ENCODE measurements at regions not wholly inside any gene's neighbourhood (a gene's known extent, or its start where the extent isn't known, plus 50 kb on each side); places are given as distances from the start of the nearest gene placed in this dataset.
"Not testable (repeated sequence)": the region's sequence is repeated elsewhere in the genome, so short reads cannot be mapped to it uniquely, and the experiment has no call there.

DNA sequence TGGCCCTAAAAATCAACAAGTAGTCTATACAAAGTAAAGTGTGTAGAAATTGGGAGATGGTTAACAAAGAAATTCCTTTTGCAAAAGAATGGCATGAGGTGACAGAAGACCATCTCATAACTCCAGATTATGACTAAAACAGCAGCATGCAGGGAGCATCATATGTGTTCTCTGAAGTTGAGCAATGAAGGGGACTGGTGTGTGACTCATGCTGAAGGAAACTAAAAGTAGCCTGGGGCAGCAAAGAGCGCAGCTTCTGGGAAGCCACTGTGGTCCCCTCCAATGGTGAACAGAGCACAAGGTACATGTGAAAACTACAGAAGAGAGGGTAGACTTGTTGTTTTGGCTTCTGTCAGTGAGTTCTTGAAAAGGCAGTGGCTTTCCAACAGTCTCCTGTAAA, 133.4 kb downstream of the MACC1 start:
- no peaks in the 10 kb centered on the region for H3K36me3 Mint-ChIP-seq
- no peak for ATAC-seq
- DNase-seq, result no peak
- H3K27me3 Mint-ChIP-seq, result no peaks in the 10 kb centered on the region
- POLR2A ChIA-PET, result no interaction called here
- H3K4me3 Mint-ChIP-seq, result no peak overlapping the region
- peaks cover 0 to 3% (median 0%) of the 10 kb centered on the region in 9 donors for H3K9me3 Mint-ChIP-seq
- H3K4me1 Mint-ChIP-seq, result no peaks in the 10 kb centered on the region
- no peak overlapping the region for H3K27ac Mint-ChIP-seq

GRCh38 chr7:20079080-20079479, 138.1 kb downstream of the MACC1 start:
- POLR2A ChIA-PET, result no interaction called here
- Mint-ChIP-seq H3K4me3 (no peak overlapping the region), H3K27me3 (no peaks in the 10 kb centered on the region), H3K4me1 (no peaks in the 10 kb centered on the region), H3K36me3 (no peaks in the 10 kb centered on the region), H3K9me3 (peaks cover 0 to 3% (median 0%) of the 10 kb centered on the region in 9 donors), H3K27ac (no peak overlapping the region)
- DNase-seq (no peak), ATAC-seq (no peak)

DNA sequence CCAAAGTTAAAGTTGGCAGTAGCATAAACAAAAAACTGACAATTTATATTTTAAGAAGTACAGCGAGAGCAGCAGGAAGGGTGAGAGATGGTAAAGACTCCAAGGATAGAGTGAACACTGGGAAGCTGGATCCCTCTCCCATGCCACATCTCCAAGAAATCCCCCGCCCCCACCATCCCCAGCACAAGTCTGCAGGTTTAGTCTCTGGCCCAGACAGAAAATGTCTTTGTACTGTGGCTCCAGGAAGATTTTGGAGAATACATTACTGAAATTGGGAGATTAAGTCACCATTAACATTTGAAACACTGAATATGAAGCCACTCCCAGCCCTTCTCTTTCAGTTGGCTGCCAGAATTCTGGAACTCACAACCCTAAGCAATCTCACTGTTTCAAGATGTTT, 140.3 kb downstream of the MACC1 start:
- Mint-ChIP-seq H3K27me3 (no peaks in the 10 kb centered on the region), H3K27ac (no peak overlapping the region), H3K9me3 (peaks cover 0 to 6% (median 0%) of the 10 kb centered on the region in 9 donors), H3K4me3 (no peak overlapping the region), H3K36me3 (no peaks in the 10 kb centered on the region), H3K4me1 (no peaks in the 10 kb centered on the region)
- POLR2A ChIA-PET, result no interaction called here
- DNase-seq, result no peak
- ATAC-seq, result no peak

- Mint-ChIP-seq H3K9me3 (peaks cover 0 to 7% (median 0%) of the 10 kb centered on the region in 9 donors), H3K4me1 (no peaks in the 10 kb centered on the region), H3K4me3 (no peak overlapping the region), H3K27me3 (no peaks in the 10 kb centered on the region), H3K27ac (no peak overlapping the region), H3K36me3 (no peaks in the 10 kb centered on the region)
- DNase-seq, result no peak
- POLR2A ChIA-PET, result no interaction called here
- no peak for ATAC-seq
These were observed 141.0 kb downstream of the MACC1 start for GRCh38 chr7:20075992-20076820.

DNA sequence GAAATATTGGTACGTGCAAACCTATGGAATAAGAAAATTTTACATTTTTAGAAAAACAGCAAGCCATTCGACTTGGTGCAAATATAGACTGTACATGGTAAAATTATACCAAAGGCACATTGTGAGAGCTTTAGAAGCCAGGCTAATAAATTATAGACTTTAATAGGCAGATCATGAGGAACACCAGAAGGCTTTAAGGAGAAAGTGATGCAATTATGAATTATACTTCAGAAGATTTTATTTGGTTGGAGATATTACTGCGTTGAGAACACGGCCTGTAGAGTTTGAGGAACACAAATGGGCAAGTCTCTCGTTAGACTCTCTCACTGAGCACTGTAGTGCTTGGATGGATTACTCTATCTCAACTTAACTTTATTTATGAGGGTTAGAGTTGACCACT, 141.7 kb downstream of the MACC1 start:
- H3K27me3 Mint-ChIP-seq, result no peaks in the 10 kb centered on the region
- peaks cover 0 to 7% (median 0%) of the 10 kb centered on the region in 9 donors for H3K9me3 Mint-ChIP-seq
- POLR2A ChIA-PET, result no interaction called here

DNA sequence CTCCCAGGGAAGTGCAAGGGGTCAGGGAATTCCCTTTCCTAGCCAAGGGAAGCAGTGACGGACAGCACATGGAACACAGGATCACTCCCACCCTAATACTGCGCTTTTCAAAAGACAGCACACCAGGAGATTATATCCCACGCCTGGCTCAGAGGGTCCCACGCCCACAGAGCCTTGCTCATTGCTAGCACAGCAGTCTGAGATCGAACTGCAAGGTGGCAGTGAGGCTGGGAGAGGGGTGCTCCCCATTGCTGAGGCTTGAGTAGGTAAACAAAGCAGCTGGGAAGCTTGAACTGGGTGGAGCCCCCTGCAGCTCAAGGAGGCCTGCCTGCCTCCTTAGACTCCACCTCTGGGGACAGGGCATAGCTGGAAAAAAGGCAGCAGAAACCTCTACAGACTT, 149.2 kb downstream of the MACC1 start:
- H3K27me3 Mint-ChIP-seq, H3K4me1 Mint-ChIP-seq, H3K36me3 Mint-ChIP-seq, H3K27ac Mint-ChIP-seq, POLR2A ChIA-PET, DNase-seq, H3K9me3 Mint-ChIP-seq, ATAC-seq, H3K4me3 Mint-ChIP-seq: not testable (repeated sequence)

More for the DNA sequence above, 141.7 kb downstream of the MACC1 start:
- ATAC-seq, result no peak
- DNase-seq, result no peak
- H3K27ac Mint-ChIP-seq, result no peak overlapping the region
- H3K4me3 Mint-ChIP-seq, result no peak overlapping the region
- H3K4me1 Mint-ChIP-seq, result no peaks in the 10 kb centered on the region
- no peaks in the 10 kb centered on the region for H3K36me3 Mint-ChIP-seq

GRCh38 chr7:20064974-20065862, 152.0 kb downstream of the MACC1 start:
- peaks cover 0 to 16% (median 8%) of the 10 kb centered on the region in 9 donors for H3K9me3 Mint-ChIP-seq
- H3K36me3 Mint-ChIP-seq, result no peaks in the 10 kb centered on the region
- peaks cover 0 to 4% (median 0%) of the 10 kb centered on the region in 5 donors for H3K27me3 Mint-ChIP-seq
- H3K4me1 Mint-ChIP-seq, result peaks cover 2 to 9% (median 8%) of the 10 kb centered on the region in 4 donors
- H3K4me3 Mint-ChIP-seq, result peak overlapping the region in 2 of 10 donors; percentile 6 to 15
- POLR2A ChIA-PET, result no interaction called here
- peak overlapping the region in 1 of 10 donors; percentile 77 for H3K27ac Mint-ChIP-seq
- peak in 2 of 10 donors; percentile 0 to 10 for DNase-seq
- ATAC-seq, result peak in 1 of 2 donors; percentile 51

DNA sequence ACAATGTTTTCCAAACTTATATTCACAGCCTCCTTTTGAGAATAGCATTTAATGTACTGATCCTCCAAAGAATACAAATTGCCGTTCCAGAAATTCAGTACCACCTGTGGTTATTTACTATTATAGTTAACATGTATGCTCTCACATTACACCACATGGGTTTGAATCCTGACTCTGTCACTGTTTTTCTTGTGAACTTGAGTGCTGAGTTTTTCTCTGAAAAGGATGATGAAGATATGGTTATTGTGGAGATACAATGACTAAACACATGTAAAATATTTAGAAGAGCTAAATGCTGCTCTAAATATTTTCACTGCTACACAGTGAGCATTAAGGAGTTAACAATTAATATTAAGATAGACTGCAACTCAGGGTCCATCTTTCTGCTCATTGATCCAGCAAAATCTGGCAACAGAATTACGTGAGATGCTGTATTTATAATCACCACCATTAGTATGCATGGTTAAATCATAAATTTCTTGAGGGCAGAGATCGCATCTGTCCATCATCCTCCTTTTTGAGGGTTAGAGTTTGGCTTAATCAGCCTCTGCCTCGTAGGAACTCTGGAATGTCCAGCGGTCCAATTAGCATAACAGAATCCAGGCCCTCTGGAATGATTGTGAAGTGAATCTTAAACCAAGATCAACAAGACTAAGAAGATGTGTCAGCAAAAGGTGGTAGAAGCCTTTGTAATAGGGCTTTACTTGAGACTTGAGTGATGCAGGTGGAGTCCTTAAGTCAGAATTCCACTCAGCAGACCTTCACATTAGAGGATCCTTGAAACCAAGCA, 152.8 kb downstream of the MACC1 start:
- Mint-ChIP-seq H3K27me3 (peaks cover 0 to 4% (median 0%) of the 10 kb centered on the region in 5 donors), H3K36me3 (no peaks in the 10 kb centered on the region), H3K4me3 (no peak overlapping the region), H3K27ac (no peak overlapping the region), H3K4me1 (peaks cover 2 to 9% (median 8%) of the 10 kb centered on the region in 4 donors), H3K9me3 (peaks cover 0 to 16% (median 8%) of the 10 kb centered on the region in 9 donors)
- POLR2A ChIA-PET, result no interaction called here
- ATAC-seq (no peak), DNase-seq (no peak)

DNA sequence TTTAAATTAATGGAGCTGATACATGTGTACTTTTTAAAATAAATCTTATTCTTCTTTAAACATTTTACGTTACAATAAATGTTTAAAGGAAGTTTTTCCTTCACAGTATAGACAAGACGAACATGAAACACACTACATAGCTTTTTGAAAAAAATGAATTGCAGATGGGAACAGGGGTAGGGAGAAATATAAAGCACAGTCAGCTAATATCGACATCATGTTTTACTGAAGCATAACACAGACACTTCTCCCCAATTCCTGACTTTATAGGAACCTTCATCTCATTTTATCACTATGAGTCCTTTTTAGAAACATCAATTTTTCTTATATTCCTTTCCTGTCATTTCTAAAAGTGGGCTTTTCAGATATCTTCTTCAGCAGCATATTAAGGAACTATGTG, 153.5 kb downstream of the MACC1 start:
- DNase-seq (no peak), ATAC-seq (no peak)
- Mint-ChIP-seq H3K9me3 (peaks cover 0 to 16% (median 7%) of the 10 kb centered on the region in 9 donors), H3K4me1 (peaks cover 2 to 9% (median 8%) of the 10 kb centered on the region in 4 donors), H3K4me3 (no peak overlapping the region), H3K27ac (no peak overlapping the region), H3K36me3 (no peaks in the 10 kb centered on the region), H3K27me3 (peaks cover 0 to 2% (median 0%) of the 10 kb centered on the region in 5 donors)
- POLR2A ChIA-PET, result no interaction called here

- DNase-seq (no peak), ATAC-seq (no peak)
- H3K9me3 Mint-ChIP-seq, result peaks cover 0 to 16% (median 7%) of the 10 kb centered on the region in 9 donors
- peaks cover 0 to 2% (median 0%) of the 10 kb centered on the region in 5 donors for H3K27me3 Mint-ChIP-seq
- POLR2A ChIA-PET, result no interaction called here
- no peak overlapping the region for H3K4me3 Mint-ChIP-seq
- peaks cover 2 to 9% (median 8%) of the 10 kb centered on the region in 4 donors for H3K4me1 Mint-ChIP-seq
- H3K27ac Mint-ChIP-seq, result no peak overlapping the region
- H3K36me3 Mint-ChIP-seq, result no peaks in the 10 kb centered on the region
These were observed 154.3 kb downstream of the MACC1 start for GRCh38 chr7:20062932-20063331.

GRCh38 chr7:20053334-20054104, 163.7 kb downstream of the MACC1 start:
- Mint-ChIP-seq H3K4me1 (no peaks in the 10 kb centered on the region), H3K27ac (no peak overlapping the region), H3K4me3 (no peak overlapping the region), H3K27me3 (peaks cover 0 to 3% (median 0%) of the 10 kb centered on the region in 5 donors), H3K9me3 (peaks cover 0 to 10% (median 3%) of the 10 kb centered on the region in 9 donors), H3K36me3 (no peaks in the 10 kb centered on the region)
- POLR2A ChIA-PET, result no interaction called here
- DNase-seq, result no peak
- no peak for ATAC-seq
